Heart right ventricle (tissue), 16 donors: ENCODE measurements at regions not wholly inside any gene's neighbourhood (a gene's known extent, or its start where the extent isn't known, plus 50 kb on each side); places are given as distances from the start of the nearest gene placed in this dataset.

Experiments used
- ATAC-seq, 8 donors: fragments of 200-7000 bp; cut with Tn5 transposase; one replicate each; pipeline ENCODE4 v1.9.1; 2020; ENCODE audit warnings: mild to moderate bottlenecking in 8 of 8, moderate library complexity in 8 of 8, moderate number of reproducible peaks in 1 of 8
- DNase-seq, 2 donors: peaks; one replicate each; pipeline ENCODE4 v3.0.0-alpha.2; 2020
- H3K27ac ChIP-seq, 10 donors: fragments of 200-600 bp; sonication (generic) in 2 of 10; one replicate each; pipeline versions ENCODE4 v1.5.0 to v1.8.0; 2020 to 2022; ENCODE audit warnings: mild to moderate bottlenecking in 3 of 10
- H3K27me3 ChIP-seq, 7 donors: fragments of 200-600 bp; one replicate each; pipeline ENCODE4 v1.8.0; 2021 to 2022; ENCODE audit warnings: mild to moderate bottlenecking in 2 of 7
- H3K36me3 ChIP-seq, 9 donors: fragments of 200-600 bp; sonication (generic) in 1 of 9; one replicate each; pipeline versions ENCODE4 v1.5.0 to v1.8.0; 2020 to 2022; ENCODE audit warnings: mild to moderate bottlenecking in 2 of 9
- H3K4me1 ChIP-seq, 9 donors: fragments of 200-600 bp; sonication (generic) in 1 of 9; one replicate each; pipeline versions ENCODE4 v1.5.0 to v1.8.0; 2020 to 2022; ENCODE audit warnings: mild to moderate bottlenecking in 4 of 9
- H3K4me3 ChIP-seq, 10 donors: fragments of 200-600 bp; sonication (generic) in 2 of 10; one replicate each; pipeline versions ENCODE4 v1.5.0 to v1.8.0; 2020 to 2022; ENCODE audit warnings: mild to moderate bottlenecking in 7 of 10, moderate library complexity in 2 of 10
- H3K9me3 ChIP-seq, 11 donors: fragments of 200-600 bp in 10 of 11; sonication (generic) in 2 of 11; one replicate each; pipeline versions ENCODE4 v1.5.0 to v1.8.0; 2013 to 2022; ENCODE audit warnings: mild to moderate bottlenecking in 2 of 11, control low read depth in 1 of 11, moderate library complexity in 1 of 11
- WGBS, 2 donors: extraction: QIAGEN DNeasy Blood & Tissue Kit; methylation state at CpG; one replicate each; pipeline ENCODE4 v1.1.7; 2013; ENCODE audit warnings: inconsistent platforms in 1 of 2; 5-methylcytosine and 5-hydroxymethylcytosine counted together
- intact Hi-C, 10 donors: fragments of 100-400 bp; cut with DNase I; formaldehyde crosslinking; loops; one replicate each; pipeline versions ENCODE4 v1.11.1 to v1.14.2; 2022
- TF ChIP-seq, protein P1 (sequence below), 9 donors: fragments of 200-600 bp; sonication (generic) in 2 of 9; IDR thresholded peaks; one replicate each; pipeline versions ENCODE4 v1.5.0 to v1.8.0; 2021 to 2022; ENCODE audit warnings: antibody characterized with exemption in 9 of 9, mild to moderate bottlenecking in 5 of 9, moderate library complexity in 1 of 9
- donor health status: Arrhythmogenic right ventricular cardiomyopathy.
- donor health status: ischemic (EF 13 %, LVEDD 7.1; RV severe dilation, severe dysfunction).
- donor health status: healthy with polysubstance abuse.
- donor health status: DM: no; HTN: yes; CAD: no.
- donor health status: DM: no; HTN: no; CAD: no.
- donor health status: ischemic (EF 25% LVEDD 6.9; RV normal size, moderate dysfunction).
- donor health status: ischemic (EF 25% LVEDD 5.7; RV mildly dilated, moderate dysfunction).
- donor health status: healthy.
- donor health status: DM: yes; HTN: yes; CAD: no.
- donor health status: Ischemic cardiomyopathy.
- donor health status: ischemic (EF 35%, LVEDD 5.7; RV mildly dilated, moderate dysfunction).
- donor health status: nonischemic (EF 11% LVEDD 7.7; RV severe dilation, severe dysfunction).
- donor health status: DM: yes; HTN: yes; CAD: no.
- donor health status: PGD.
- donor health status: ischemic (EF 29% LVEDD 5.4; RV normal size, mild dysfunction).
- donor health status: nonischemic (EF 23%, LVEDD 6.1; RV moderate dilation, normal function).

DNA sequence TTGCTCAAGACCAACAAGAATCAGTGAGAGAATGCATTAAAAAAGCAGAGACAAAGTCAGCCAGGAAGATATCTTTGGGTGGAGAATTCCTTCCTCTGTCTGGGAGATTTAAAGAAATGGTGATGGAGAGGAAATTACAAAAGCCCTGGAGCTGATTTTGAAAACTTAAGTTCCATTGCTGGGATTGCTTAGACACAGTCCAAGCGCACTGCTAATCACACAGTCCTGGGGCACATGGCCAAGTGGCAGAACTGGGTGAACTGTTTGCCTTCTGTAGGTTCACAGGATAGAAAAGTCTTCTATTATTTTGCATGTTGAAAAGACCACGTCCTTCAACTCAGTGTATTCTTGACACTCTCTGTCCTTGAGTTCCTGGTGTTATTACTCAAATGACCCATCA, 284.9 kb upstream of the FBXL7 start:
- Histone ChIP-seq H3K27ac (no peak overlapping the region), H3K36me3 (no peaks in the 10 kb centered on the region), H3K4me3 (no peak overlapping the region), H3K9me3 (peaks cover 0 to 20% (median 6%) of the 10 kb centered on the region in 11 donors), H3K4me1 (no peaks in the 10 kb centered on the region), H3K27me3 (no peaks in the 10 kb centered on the region)
- 33 to 53% methylated on average over 2 of the region's 2 CpGs for WGBS, 2 donors
- TF ChIP-seq, protein P1, sequence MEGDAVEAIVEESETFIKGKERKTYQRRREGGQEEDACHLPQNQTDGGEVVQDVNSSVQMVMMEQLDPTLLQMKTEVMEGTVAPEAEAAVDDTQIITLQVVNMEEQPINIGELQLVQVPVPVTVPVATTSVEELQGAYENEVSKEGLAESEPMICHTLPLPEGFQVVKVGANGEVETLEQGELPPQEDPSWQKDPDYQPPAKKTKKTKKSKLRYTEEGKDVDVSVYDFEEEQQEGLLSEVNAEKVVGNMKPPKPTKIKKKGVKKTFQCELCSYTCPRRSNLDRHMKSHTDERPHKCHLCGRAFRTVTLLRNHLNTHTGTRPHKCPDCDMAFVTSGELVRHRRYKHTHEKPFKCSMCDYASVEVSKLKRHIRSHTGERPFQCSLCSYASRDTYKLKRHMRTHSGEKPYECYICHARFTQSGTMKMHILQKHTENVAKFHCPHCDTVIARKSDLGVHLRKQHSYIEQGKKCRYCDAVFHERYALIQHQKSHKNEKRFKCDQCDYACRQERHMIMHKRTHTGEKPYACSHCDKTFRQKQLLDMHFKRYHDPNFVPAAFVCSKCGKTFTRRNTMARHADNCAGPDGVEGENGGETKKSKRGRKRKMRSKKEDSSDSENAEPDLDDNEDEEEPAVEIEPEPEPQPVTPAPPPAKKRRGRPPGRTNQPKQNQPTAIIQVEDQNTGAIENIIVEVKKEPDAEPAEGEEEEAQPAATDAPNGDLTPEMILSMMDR (IDR thresholded peaks at IDR 0.05) = no peak
- intact Hi-C loops = no loop called here
- DNase-seq = peak in 1 of 2 donors; percentile 8
- peak in 2 of 8 donors; percentile 30 to 44 for ATAC-seq

DNA sequence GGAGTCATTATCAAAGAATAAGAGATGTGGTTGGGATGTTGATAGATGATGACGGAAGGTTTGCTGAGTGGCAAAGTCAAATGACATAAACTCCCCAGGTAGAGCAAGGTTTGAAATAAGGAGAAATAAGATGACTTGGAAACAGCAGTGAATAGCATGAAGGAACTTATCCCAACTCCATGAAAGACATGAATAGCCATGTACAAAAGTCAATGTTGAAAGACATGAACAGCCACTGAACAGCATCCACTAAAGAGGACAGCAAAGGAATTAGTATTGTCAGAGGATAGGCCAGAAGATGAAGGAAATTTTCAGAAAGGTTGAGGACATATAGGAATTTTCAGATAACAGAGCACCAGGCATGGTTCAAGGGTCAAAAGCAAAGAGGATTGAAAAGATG, 286.0 kb upstream of the FBXL7 start:
- Histone ChIP-seq H3K4me3 (no peak overlapping the region), H3K36me3 (no peaks in the 10 kb centered on the region), H3K27ac (no peak overlapping the region), H3K4me1 (no peaks in the 10 kb centered on the region), H3K9me3 (peaks cover 0 to 20% (median 6%) of the 10 kb centered on the region in 11 donors), H3K27me3 (no peaks in the 10 kb centered on the region)
- intact Hi-C loops = no loop called here
- DNase-seq (no peak), ATAC-seq (no peak)
- TF ChIP-seq, protein P1 (IDR thresholded peaks at IDR 0.05) = no peak
- 97 to 100% methylated on average over 1 of the region's 1 CpG for WGBS, 2 donors

DNA sequence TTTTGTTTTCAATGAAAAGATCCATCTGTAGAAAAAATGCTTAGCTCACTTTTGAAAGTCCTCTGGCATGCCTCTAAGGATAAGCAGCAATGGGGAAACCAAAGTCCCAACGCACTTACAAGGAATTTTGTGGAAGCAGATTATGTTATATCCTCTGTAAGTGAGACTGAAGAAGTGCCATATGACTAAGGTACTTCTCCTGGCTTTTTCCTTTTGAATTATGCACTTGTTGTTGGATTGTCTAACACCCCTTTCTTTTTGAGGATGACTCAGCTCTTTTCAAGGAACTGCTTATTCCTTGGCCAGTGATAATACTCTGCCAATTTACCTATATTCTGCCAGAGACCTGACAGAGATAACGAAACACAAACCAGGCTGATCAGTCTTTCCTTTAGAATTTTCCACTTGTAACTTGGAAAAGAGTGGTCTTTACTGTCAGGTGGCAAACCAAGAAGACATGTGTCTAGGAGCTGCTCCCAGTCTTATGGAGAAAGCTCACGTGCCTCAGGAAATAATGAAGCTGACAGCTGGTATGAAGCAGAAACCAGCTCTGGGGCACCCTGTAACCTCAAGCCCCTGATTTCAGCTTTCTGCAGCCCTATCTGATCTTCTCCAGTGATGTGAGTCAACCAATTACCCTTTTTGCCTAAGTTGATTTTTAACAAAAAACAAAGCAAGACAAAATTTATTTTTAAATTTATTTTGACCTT, 290.8 kb upstream of the FBXL7 start:
- ATAC-seq (no peak), DNase-seq (no peak)
- H3K27me3 ChIP-seq = no peaks in the 10 kb centered on the region
- no peaks in the 10 kb centered on the region for H3K4me1 ChIP-seq
- H3K27ac ChIP-seq = no peak overlapping the region
- WGBS, 2 donors = 68 to 70% methylated on average over 3 of the region's 3 CpGs
- peaks cover 0 to 16% (median 3%) of the 10 kb centered on the region in 11 donors for H3K9me3 ChIP-seq
- TF ChIP-seq, protein P1 (IDR thresholded peaks at IDR 0.05) = no peak
- intact Hi-C loops = no loop called here
- H3K36me3 ChIP-seq = no peaks in the 10 kb centered on the region
- no peak overlapping the region for H3K4me3 ChIP-seq

DNA sequence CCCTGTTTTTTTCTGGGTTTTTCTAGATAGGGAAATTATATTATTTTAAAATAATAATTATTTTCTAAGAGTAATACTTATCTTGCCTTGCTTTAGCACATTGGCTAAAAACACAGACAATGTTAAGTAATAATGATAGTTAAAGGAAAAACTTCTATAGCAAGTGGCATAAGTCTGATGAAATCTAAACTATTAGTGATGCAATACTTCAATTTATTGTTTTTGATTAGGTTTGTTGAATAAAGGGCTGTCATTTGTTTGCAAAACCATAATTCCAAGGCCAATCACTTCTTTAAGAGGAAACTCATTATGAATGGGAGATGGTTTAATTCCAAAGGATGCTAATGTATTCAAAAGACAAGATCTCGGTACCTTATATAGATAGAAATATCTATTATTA, 293.8 kb upstream of the FBXL7 start:
- Histone ChIP-seq H3K4me3 (no peak overlapping the region), H3K27ac (no peak overlapping the region), H3K4me1 (no peaks in the 10 kb centered on the region), H3K9me3 (no peaks in the 10 kb centered on the region), H3K27me3 (no peaks in the 10 kb centered on the region), H3K36me3 (no peaks in the 10 kb centered on the region)
- WGBS, 2 donors = 95 to 96% methylated on average over 1 of the region's 1 CpG
- TF ChIP-seq, protein P1 (IDR thresholded peaks at IDR 0.05) = no peak
- intact Hi-C loops = no loop called here
- no peak for ATAC-seq
- no peak for DNase-seq
